Fibroblast of pulmonary artery (primary cell): ENCODE measurements at regions not wholly inside any gene's neighbourhood (a gene's known extent, or its start where the extent isn't known, plus 50 kb on each side); places are given as distances from the start of the nearest gene placed in this dataset.

ENCODE experiments used
- DNase-seq: peaks from one replicate; pipeline ENCODE4 v3.0.0-alpha.2; 2010; ENCODE audit warnings: low read depth
- H3K4me3 ChIP-seq: replicated peaks from 2 replicates; pipeline ENCODE4 v1.5.1; 2011; ENCODE audit warnings: low read depth, mild to moderate bottlenecking, control low read depth, low read length, moderate library complexity
- CTCF ChIP-seq: IDR thresholded peaks from 2 replicates; pipeline ENCODE4 v1.5.1; 2011; ENCODE audit warnings: mild to moderate bottlenecking, control low read depth, low read length, inconsistent platforms; ENCODE audit errors: missing control alignments

- H3K4me3 ChIP-seq: no peak overlapping the region
- TF ChIP-seq CTCF: no peak
- DNase-seq: no peak
Observed at GRCh38 chr5:106876665-106877194, 794.0 kb downstream of the EFNA5 start.

- no peak for DNase-seq
- H3K4me3 ChIP-seq: no peak overlapping the region
- no peak for TF ChIP-seq CTCF
Observed at GRCh38 chr5:106876298-106876622, 794.5 kb downstream of the EFNA5 start.

GRCh38 chr5:106875591-106876297 is 795.0 kb downstream of the EFNA5 start:
- no peak overlapping the region for H3K4me3 ChIP-seq
- peak; percentile 37 for DNase-seq
- TF ChIP-seq CTCF: peak; percentile 42

- no peak for TF ChIP-seq CTCF
- no peak overlapping the region for H3K4me3 ChIP-seq
- no peak for DNase-seq
Observed at GRCh38 chr5:106874974-106875373, 795.8 kb downstream of the EFNA5 start.

- H3K4me3 ChIP-seq: no peak overlapping the region
- no peak for DNase-seq
- no peak for TF ChIP-seq CTCF
Observed at GRCh38 chr5:106874531-106874930, 796.2 kb downstream of the EFNA5 start.

- H3K4me3 ChIP-seq: no peak overlapping the region
- no peak for DNase-seq
- no peak for TF ChIP-seq CTCF
Observed at GRCh38 chr5:106873568-106873967, 797.2 kb downstream of the EFNA5 start.

GRCh38 chr5:106865279-106865678 is 805.5 kb downstream of the EFNA5 start:
- no peak for DNase-seq
- no peak for TF ChIP-seq CTCF
- no peak overlapping the region for H3K4me3 ChIP-seq
